Vagina (tissue), 2 donors: ENCODE measurements at regions not wholly inside any gene's neighbourhood (a gene's known extent, or its start where the extent isn't known, plus 50 kb on each side); places are given as distances from the start of the nearest gene placed in this dataset.

ENCODE experiments used
- DNase-seq, 2 donors: peaks; one replicate each; pipeline ENCODE4 v3.0.0-alpha.2; 2017; ENCODE audit errors: extremely low spot score in 2 of 2
- H3K27ac ChIP-seq: fragments of 200-600 bp; sonication (generic); one replicate; pipeline ENCODE4 v1.5.1; 2019
- H3K27me3 ChIP-seq: fragments of 200-600 bp; sonication (generic); one replicate; pipeline ENCODE4 v1.5.1; 2019
- H3K36me3 ChIP-seq, 2 donors: fragments of 200-600 bp; sonication (generic); one replicate each; pipeline ENCODE4 v1.5.1; 2017 to 2019
- H3K4me1 ChIP-seq: fragments of 200-600 bp; sonication (generic); one replicate; pipeline ENCODE4 v1.5.1; 2019
- H3K4me3 ChIP-seq, 2 donors: fragments of 200-600 bp; sonication (generic); 1 replicate in 1 of 2; 2 replicates in 1 of 2; pipeline ENCODE4 v1.5.1; 2016 to 2019
- H3K9me3 ChIP-seq: fragments of 200-600 bp; sonication (generic); one replicate; pipeline ENCODE4 v1.5.1; 2019
- CTCF ChIP-seq, 3 experiments: fragments of 450-650 bp in 2 of 3; fragments of 200-600 bp in 1 of 3; sonication (generic) in 1 of 3; IDR thresholded peaks; one replicate each; pipeline ENCODE4 v1.5.1; 2017 to 2019; ENCODE audit warnings: antibody characterized with exemption in 3 of 3, mild to moderate bottlenecking in 2 of 3, moderate library complexity in 2 of 3
- POLR2A ChIP-seq, 2 donors: fragments of 450-650 bp; IDR thresholded peaks; one replicate each; pipeline ENCODE4 v1.6.1; 2017; ENCODE audit warnings: antibody characterized with exemption in 2 of 2, mild to moderate bottlenecking in 2 of 2, moderate library complexity in 2 of 2
- POLR2AphosphoS5 ChIP-seq, 2 donors: sonication (generic); formaldehyde crosslinking; IDR thresholded peaks; one replicate each; pipeline ENCODE4 v1.9.0; 2017; ENCODE audit warnings: antibody characterized with exemption in 2 of 2, mild to moderate bottlenecking in 2 of 2, low read depth in 1 of 2; ENCODE audit not compliant: insufficient read depth in 1 of 2
- intact Hi-C: fragments of 100-400 bp; cut with DNase I; formaldehyde crosslinking; loops from one replicate; pipeline ENCODE4 v1.15.1; 2023

DNA sequence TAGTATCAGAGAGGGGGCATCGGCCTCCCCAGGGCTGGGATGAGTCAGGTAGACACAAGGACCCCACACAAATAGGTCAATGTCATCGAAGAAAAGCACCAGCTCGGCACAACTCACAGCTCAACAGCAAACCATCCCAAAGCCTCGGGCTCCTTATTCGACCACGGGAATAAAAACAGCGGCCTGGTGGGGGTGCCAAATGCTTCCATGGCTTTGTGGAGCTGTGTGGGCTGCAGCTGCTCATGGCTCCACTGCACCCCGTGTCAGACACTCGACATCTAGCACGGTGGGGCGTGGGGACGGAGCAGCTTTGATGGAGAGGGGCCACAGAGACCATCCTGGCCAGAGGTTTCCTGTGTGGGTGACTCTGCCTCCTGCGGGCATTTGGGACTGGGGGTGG, 212.5 kb upstream of the SOX1 start:
- Histone ChIP-seq H3K36me3 (no peaks in the 10 kb centered on the region), H3K27ac (no peak overlapping the region), H3K27me3 (no peaks in the 10 kb centered on the region), H3K4me3 (no peak overlapping the region), H3K4me1 (no peaks in the 10 kb centered on the region), H3K9me3 (no peaks in the 10 kb centered on the region)
- intact Hi-C loops: no loop called here
- TF ChIP-seq CTCF (IDR thresholded peaks at IDR 0.05) (no peak), POLR2A (IDR thresholded peaks at IDR 0.05) (no peak), POLR2AphosphoS5 (IDR thresholded peaks at IDR 0.05; ENCODE audit: insufficient read depth in 1 of 2, low read depth in 1 of 2) (no peak)
- peak in 1 of 2 donors; percentile 80 for DNase-seq

DNA sequence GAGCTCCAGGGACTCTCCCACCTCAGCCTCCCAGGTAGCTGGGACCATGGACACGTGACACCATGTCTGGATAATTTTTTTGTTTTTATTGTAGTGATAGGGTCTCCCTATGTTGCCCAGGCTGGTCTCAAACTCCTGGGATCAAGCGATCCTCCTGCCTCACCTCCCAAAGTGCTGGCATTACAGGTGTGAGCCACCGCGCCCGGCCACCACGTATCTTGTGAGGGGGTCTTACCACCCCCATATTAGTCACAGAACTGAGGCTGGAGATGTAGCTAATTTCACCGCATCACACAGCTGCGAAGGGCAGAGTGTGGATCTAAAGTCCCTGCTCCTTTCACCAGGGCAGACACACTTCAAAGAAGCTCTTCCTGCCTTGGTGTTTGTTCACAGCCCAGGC, 211.8 kb upstream of the SOX1 start:
- DNase-seq: peak in 1 of 2 donors; percentile 42
- H3K27me3 ChIP-seq: no peaks in the 10 kb centered on the region
- no peaks in the 10 kb centered on the region for H3K9me3 ChIP-seq
- no peaks in the 10 kb centered on the region for H3K36me3 ChIP-seq
- no peak overlapping the region for H3K27ac ChIP-seq
- intact Hi-C loops: no loop called here
- no peaks in the 10 kb centered on the region for H3K4me1 ChIP-seq
- TF ChIP-seq POLR2AphosphoS5 (IDR thresholded peaks at IDR 0.05; ENCODE audit: insufficient read depth in 1 of 2, low read depth in 1 of 2) (no peak), CTCF (IDR thresholded peaks at IDR 0.05) (no peak), POLR2A (IDR thresholded peaks at IDR 0.05) (no peak)
- H3K4me3 ChIP-seq: no peak overlapping the region

DNA sequence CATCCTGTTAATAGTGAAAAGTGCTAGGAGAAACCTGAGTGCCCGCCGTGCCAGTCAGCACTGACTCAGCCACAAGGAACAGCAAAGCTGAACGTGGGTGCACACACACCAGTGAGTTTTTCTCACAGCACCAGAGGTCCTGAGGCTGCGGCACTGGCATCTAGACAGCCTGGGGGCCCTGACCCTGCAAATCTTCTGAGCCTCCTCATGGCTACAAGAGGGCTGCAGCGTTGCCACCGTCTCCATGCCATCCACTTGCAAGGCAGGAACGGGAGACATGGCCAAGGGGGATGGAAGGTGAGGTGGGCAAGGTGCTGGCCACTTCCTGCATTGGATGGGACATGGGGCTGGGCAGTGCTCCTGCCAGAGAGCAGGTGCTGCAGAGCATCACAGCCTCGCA, 211.2 kb upstream of the SOX1 start:
- TF ChIP-seq POLR2AphosphoS5 (IDR thresholded peaks at IDR 0.05; ENCODE audit: insufficient read depth in 1 of 2, low read depth in 1 of 2) (no peak), CTCF (IDR thresholded peaks at IDR 0.05) (no peak)
- Histone ChIP-seq H3K4me1 (no peaks in the 10 kb centered on the region), H3K27me3 (no peaks in the 10 kb centered on the region), H3K4me3 (no peak overlapping the region), H3K9me3 (no peaks in the 10 kb centered on the region), H3K27ac (no peak overlapping the region), H3K36me3 (no peaks in the 10 kb centered on the region)
- DNase-seq: peak in 1 of 2 donors; percentile 27
- intact Hi-C loops: no loop called here

DNA sequence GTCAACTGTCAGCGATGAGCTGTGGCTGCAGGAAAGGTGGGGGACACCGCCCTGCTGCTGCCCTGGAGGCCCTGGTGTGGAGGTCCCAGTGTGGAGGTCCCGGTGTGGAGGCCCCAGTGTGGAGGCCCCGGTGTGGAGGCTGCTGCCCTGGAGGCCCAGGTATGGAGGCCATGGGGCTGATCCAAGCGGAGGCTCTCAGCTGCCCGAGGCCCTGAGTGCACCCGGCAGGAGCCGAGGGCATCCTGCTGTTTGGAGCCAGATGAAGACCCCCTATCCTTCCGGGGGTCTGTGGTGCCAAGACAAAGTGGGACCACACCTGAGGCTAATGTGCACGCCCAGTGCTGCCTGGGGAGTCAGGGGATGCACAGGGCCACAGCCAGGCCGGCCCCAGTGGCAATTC, 210.4 kb upstream of the SOX1 start:
- TF ChIP-seq POLR2A (IDR thresholded peaks at IDR 0.05): no peak
- no peak for TF ChIP-seq CTCF (IDR thresholded peaks at IDR 0.05)
- TF ChIP-seq POLR2AphosphoS5 (IDR thresholded peaks at IDR 0.05; ENCODE audit: insufficient read depth in 1 of 2, low read depth in 1 of 2): no peak
- Histone ChIP-seq H3K27me3 (no peaks in the 10 kb centered on the region), H3K9me3 (no peaks in the 10 kb centered on the region), H3K27ac (no peak overlapping the region), H3K4me1 (no peaks in the 10 kb centered on the region), H3K4me3 (no peak overlapping the region), H3K36me3 (no peaks in the 10 kb centered on the region)
- intact Hi-C loops: no loop called here
- peak in 1 of 2 donors; percentile 44 for DNase-seq

DNA sequence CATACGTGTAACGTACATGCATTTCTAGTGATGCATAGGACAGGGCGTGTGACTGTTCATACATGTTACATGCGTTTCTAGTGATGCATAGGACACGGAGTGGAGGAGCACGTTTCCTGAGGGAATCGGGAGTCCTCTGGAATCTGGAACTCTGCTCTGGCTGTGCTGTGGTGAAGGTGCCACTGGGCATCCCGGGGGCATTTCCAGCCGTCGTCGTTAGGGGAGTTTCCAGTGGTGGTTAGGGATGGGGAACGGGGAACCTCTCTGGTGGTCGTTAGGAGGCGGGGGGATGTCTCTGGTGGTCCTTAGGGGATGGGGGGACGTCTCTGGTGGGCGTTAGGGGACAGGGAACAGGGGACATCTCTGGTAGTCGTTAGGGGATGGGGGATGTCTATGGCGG, 209.6 kb upstream of the SOX1 start:
- Histone ChIP-seq H3K27ac (no peak overlapping the region), H3K27me3 (no peaks in the 10 kb centered on the region), H3K4me1 (no peaks in the 10 kb centered on the region), H3K36me3 (no peaks in the 10 kb centered on the region), H3K4me3 (no peak overlapping the region), H3K9me3 (no peaks in the 10 kb centered on the region)
- no peak for TF ChIP-seq POLR2AphosphoS5 (IDR thresholded peaks at IDR 0.05; ENCODE audit: insufficient read depth in 1 of 2, low read depth in 1 of 2)
- no peak for TF ChIP-seq CTCF (IDR thresholded peaks at IDR 0.05)
- no peak for TF ChIP-seq POLR2A (IDR thresholded peaks at IDR 0.05)
- intact Hi-C loops: no loop called here
- DNase-seq: no peak
